HG03460 (cell line): ENCODE measurements at regions not wholly inside any gene's neighbourhood (a gene's known extent, or its start where the extent isn't known, plus 50 kb on each side); places are given as distances from the start of the nearest gene placed in this dataset.

Experiments
- ATAC-seq: cut with Tn5 transposase; IDR thresholded peaks from one replicate; pipeline ENCODE4 v1.9.1; 2021; ENCODE audit not compliant: unreplicated experiment

GRCh38 chr9:4921449-4921848 is 63.6 kb upstream of the JAK2 start:
- no peak for ATAC-seq

GRCh38 chr9:4922101-4922500 is 63.0 kb upstream of the JAK2 start:
- ATAC-seq = no peak

- no peak for ATAC-seq
Measured at GRCh38 chr9:4922730-4923129, 62.3 kb upstream of the JAK2 start.

GRCh38 chr9:4923141-4923540 is 61.9 kb upstream of the JAK2 start:
- no peak for ATAC-seq

GRCh38 chr9:4923580-4924544 is 61.2 kb upstream of the JAK2 start:
- ATAC-seq = peak; percentile 61

GRCh38 chr9:4926239-4926638 is 58.8 kb upstream of the JAK2 start:
- no peak for ATAC-seq

- ATAC-seq = no peak
Measured at GRCh38 chr9:4927043-4927471, 58.0 kb upstream of the JAK2 start.

- no peak for ATAC-seq
Measured at GRCh38 chr9:4927701-4928100, 57.4 kb upstream of the JAK2 start.

GRCh38 chr9:4929917-4930316 is 55.2 kb upstream of the JAK2 start:
- ATAC-seq = no peak

GRCh38 chr9:4932681-4933080 is 52.4 kb upstream of the JAK2 start:
- ATAC-seq = no peak

GRCh38 chr9:4933177-4933576 is 51.9 kb upstream of the JAK2 start:
- ATAC-seq = no peak

GRCh38 chr9:4933861-4934260 is 51.2 kb upstream of the JAK2 start:
- ATAC-seq = no peak

- no peak for ATAC-seq
Measured at GRCh38 chr9:4935001-4935672, 49.9 kb upstream of the JAK2 start.
